ELR (cell line): ENCODE measurements at regions not wholly inside any gene's neighbourhood (a gene's known extent, or its start where the extent isn't known, plus 50 kb on each side); places are given as distances from the start of the nearest gene placed in this dataset.
A peak's percentile ranks its signal among the peaks of the same experiment; 100 is the strongest.

ENCODE experiments used
- DNase-seq: peaks from one replicate; pipeline ENCODE4 v3.0.0-alpha.2; 2015; ENCODE audit warnings: low read depth

- DNase-seq, result peak; percentile 8
Measured at GRCh38 chr14:80446356-80446755, 235.1 kb upstream of the DIO2 start.

- no peak for DNase-seq
Measured at GRCh38 chr14:80445605-80446004, 234.3 kb upstream of the DIO2 start.

- DNase-seq, result peak; percentile 69
Measured at GRCh38 chr14:80434574-80435321, 223.4 kb upstream of the DIO2 start.

GRCh38 chr14:80433811-80434210 is 222.5 kb upstream of the DIO2 start:
- no peak for DNase-seq

- DNase-seq, result no peak
Measured at GRCh38 chr14:80428671-80429070, 217.4 kb upstream of the DIO2 start.

GRCh38 chr14:80428171-80428570 is 216.9 kb upstream of the DIO2 start:
- DNase-seq, result no peak

- DNase-seq, result peak; percentile 23
Measured at GRCh38 chr14:80427101-80427500, 215.8 kb upstream of the DIO2 start.

- peak; percentile 66 for DNase-seq
Measured at GRCh38 chr14:80426683-80427082, 215.4 kb upstream of the DIO2 start.

GRCh38 chr14:80425686-80426085 is 214.4 kb upstream of the DIO2 start:
- peak; percentile 99 for DNase-seq

- no peak for DNase-seq
Measured at GRCh38 chr14:80419769-80420168, 208.5 kb upstream of the DIO2 start.

- no peak for DNase-seq
Measured at GRCh38 chr14:80419345-80419744, 208.0 kb upstream of the DIO2 start.

GRCh38 chr14:80415636-80416035 is 204.3 kb upstream of the DIO2 start:
- DNase-seq, result no peak

- DNase-seq, result no peak
Measured at GRCh38 chr14:80414080-80414479, 202.8 kb upstream of the DIO2 start.

- DNase-seq, result no peak
Measured at GRCh38 chr14:80404413-80404812, 193.1 kb upstream of the DIO2 start.

- DNase-seq, result no peak
Measured at GRCh38 chr14:80403036-80403435, 191.7 kb upstream of the DIO2 start.

- DNase-seq, result no peak
Measured at GRCh38 chr14:80395031-80395430, 183.7 kb upstream of the DIO2 start.

GRCh38 chr14:80393766-80394165 is 182.5 kb upstream of the DIO2 start:
- no peak for DNase-seq

GRCh38 chr14:80390906-80391305 is 179.6 kb upstream of the DIO2 start:
- DNase-seq, result peak; percentile 84

- peak; percentile 93 for DNase-seq
Measured at GRCh38 chr14:80388980-80389711, 177.8 kb upstream of the DIO2 start.

GRCh38 chr14:80387563-80387981 is 176.3 kb upstream of the DIO2 start:
- DNase-seq, result no peak

- no peak for DNase-seq
Measured at GRCh38 chr14:80385336-80385735, 174.0 kb upstream of the DIO2 start.

GRCh38 chr14:80383223-80383622 is 171.9 kb upstream of the DIO2 start:
- no peak for DNase-seq

- DNase-seq, result no peak
Measured at GRCh38 chr14:80381807-80382363, 170.6 kb upstream of the DIO2 start.
